ENCODE measurements at regions not wholly inside any gene's neighbourhood (a gene's known extent, or its start where the extent isn't known, plus 50 kb on each side); places are given as distances from the start of the nearest gene placed in this dataset.

DNA sequence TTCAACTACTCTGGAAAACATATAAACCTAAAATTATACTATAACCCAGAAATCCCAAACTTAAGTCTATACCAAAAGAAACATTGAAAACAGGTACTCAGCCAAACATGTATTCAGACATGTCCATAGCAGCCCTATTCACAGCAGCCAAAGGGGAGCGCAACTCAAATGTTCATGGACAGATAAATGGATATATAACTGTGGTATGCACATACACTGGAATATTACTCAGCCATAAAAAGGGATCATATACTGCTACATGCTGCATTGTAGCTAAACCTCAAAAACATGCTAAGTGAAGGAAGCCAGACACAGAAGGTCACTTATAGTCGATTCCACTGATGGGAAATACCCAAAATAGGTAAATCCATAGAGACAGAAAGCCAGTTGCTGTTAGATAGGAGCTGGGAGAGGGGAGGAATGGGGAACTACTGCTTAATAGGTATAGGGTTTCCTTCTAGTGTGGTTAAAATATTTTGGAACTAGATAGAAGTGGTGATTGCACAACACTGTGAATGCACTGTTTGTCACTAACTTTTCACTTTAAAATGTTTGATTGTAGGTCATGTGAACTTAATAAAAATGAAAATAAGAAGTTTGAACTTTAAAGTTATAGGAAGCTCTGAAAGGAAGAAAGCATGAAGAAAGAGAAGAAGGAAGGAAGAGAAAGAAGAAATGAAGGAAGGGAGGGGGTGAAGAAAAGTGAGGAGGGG, 812.3 kb downstream of the CDH11 start:
- no peak overlapping the region for H3K27ac ChIP-seq
- H3K79me2 ChIP-seq, result no peaks in the 10 kb centered on the region
- H4K20me1 ChIP-seq (ENCODE audit: insufficient read depth, poor library complexity, severe bottlenecking), result no peaks in the 10 kb centered on the region
- no peak for DNase-seq (ENCODE audit: low spot score)
- H3K36me3 ChIP-seq (replicated peaks; ENCODE audit: insufficient read depth, low read depth), result no peaks in the 10 kb centered on the region
- no peaks in the 10 kb centered on the region for H3K9me2 ChIP-seq (replicated peaks; ENCODE audit: insufficient read depth)
- 71% methylated on average over 2 of the region's 2 CpGs for WGBS (ENCODE audit: low lambda C conversion rate, missing lambda C conversion rate)
- H3K9me3 ChIP-seq (ENCODE audit: low read depth), result peaks cover 2% of the 10 kb centered on the region
- H3K27me3 ChIP-seq, result no peaks in the 10 kb centered on the region
- H3K4me3 ChIP-seq, result no peak overlapping the region
- H2AFZ ChIP-seq, result no peak overlapping the region
- H3K4me1 ChIP-seq (ENCODE audit: insufficient read depth), result no peaks in the 10 kb centered on the region
- no peak overlapping the region for H3K4me2 ChIP-seq
- TF ChIP-seq, protein P1, sequence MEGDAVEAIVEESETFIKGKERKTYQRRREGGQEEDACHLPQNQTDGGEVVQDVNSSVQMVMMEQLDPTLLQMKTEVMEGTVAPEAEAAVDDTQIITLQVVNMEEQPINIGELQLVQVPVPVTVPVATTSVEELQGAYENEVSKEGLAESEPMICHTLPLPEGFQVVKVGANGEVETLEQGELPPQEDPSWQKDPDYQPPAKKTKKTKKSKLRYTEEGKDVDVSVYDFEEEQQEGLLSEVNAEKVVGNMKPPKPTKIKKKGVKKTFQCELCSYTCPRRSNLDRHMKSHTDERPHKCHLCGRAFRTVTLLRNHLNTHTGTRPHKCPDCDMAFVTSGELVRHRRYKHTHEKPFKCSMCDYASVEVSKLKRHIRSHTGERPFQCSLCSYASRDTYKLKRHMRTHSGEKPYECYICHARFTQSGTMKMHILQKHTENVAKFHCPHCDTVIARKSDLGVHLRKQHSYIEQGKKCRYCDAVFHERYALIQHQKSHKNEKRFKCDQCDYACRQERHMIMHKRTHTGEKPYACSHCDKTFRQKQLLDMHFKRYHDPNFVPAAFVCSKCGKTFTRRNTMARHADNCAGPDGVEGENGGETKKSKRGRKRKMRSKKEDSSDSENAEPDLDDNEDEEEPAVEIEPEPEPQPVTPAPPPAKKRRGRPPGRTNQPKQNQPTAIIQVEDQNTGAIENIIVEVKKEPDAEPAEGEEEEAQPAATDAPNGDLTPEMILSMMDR (IDR thresholded peaks at IDR 0.05; ENCODE audit: poor library complexity), result no peak

DNA sequence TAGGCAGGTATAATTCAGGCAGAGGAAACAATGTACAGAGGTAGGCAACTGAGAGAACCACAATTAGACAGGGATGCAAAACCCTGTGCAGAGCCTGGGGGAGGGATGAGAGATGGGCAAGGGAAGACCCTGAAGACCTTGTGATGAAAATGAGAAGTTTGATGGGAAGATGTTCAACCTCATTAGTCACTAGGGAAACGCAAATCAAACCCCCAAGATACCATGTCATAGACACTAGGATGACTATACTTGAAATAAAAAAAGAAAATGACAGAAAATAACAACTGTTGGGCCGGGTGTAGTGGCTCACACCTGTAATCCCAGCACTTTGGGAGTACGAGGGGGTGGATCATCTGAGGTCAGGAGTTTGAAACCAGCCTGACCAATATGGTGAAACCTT, 813.1 kb downstream of the CDH11 start:
- WGBS (ENCODE audit: low lambda C conversion rate, missing lambda C conversion rate), result 94% methylated on average over 3 of the region's 3 CpGs

DNA sequence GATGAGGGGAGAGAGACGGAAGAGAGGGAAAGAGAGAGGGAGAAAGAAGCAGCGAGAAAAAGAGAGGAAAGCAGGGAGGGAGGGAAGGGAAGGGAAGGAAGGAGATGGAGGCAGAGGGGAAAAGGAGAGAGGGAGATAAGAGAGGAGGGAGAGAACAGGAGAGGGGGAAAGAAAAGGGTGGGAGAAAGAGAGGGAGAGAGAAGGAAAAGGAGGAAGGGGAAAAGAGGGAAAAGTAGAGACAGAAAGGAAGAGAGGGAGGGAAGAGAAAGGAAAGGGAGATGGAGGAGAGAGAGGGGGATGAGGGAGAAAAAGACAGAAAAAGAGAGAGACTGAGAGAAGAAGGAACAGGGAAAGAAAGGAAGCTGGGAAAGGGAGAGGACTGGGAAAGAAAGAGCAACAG, 814.4 kb downstream of the CDH11 start:
- no peaks in the 10 kb centered on the region for H3K4me1 ChIP-seq (ENCODE audit: insufficient read depth)
- H2AFZ ChIP-seq, result no peak overlapping the region
- peaks cover 2% of the 10 kb centered on the region for H3K9me3 ChIP-seq (ENCODE audit: low read depth)
- no peaks in the 10 kb centered on the region for H3K79me2 ChIP-seq
- H3K27ac ChIP-seq, result no peak overlapping the region
- no peak overlapping the region for H3K4me3 ChIP-seq
- no peak for DNase-seq (ENCODE audit: low spot score)
- H3K4me2 ChIP-seq, result no peak overlapping the region
- H3K36me3 ChIP-seq (replicated peaks; ENCODE audit: insufficient read depth, low read depth), result no peaks in the 10 kb centered on the region
- WGBS (ENCODE audit: low lambda C conversion rate, missing lambda C conversion rate), result 71% methylated on average over 1 of the region's 2 CpGs
- no peaks in the 10 kb centered on the region for H3K9me2 ChIP-seq (replicated peaks; ENCODE audit: insufficient read depth)
- no peak for TF ChIP-seq EZH2phosphoT487 (IDR thresholded peaks at IDR 0.05; ENCODE audit: low read depth, severe bottlenecking, unreplicated experiment)
- TF ChIP-seq EZH2 (IDR thresholded peaks at IDR 0.05; ENCODE audit: borderline replicate concordance), result no peak
- TF ChIP-seq, protein P1 (IDR thresholded peaks at IDR 0.05; ENCODE audit: poor library complexity), result no peak
- no peaks in the 10 kb centered on the region for H3K27me3 ChIP-seq
- H4K20me1 ChIP-seq (ENCODE audit: insufficient read depth, poor library complexity, severe bottlenecking), result no peaks in the 10 kb centered on the region

More for the DNA sequence above, 813.1 kb downstream of the CDH11 start:
- H3K4me3 ChIP-seq, result no peak overlapping the region
- H2AFZ ChIP-seq, result no peak overlapping the region
- DNase-seq (ENCODE audit: low spot score), result no peak
- H3K9me2 ChIP-seq (replicated peaks; ENCODE audit: insufficient read depth), result no peaks in the 10 kb centered on the region
- no peaks in the 10 kb centered on the region for H3K79me2 ChIP-seq
- H3K27me3 ChIP-seq, result no peaks in the 10 kb centered on the region
- peaks cover 2% of the 10 kb centered on the region for H3K9me3 ChIP-seq (ENCODE audit: low read depth)
- H3K4me1 ChIP-seq (ENCODE audit: insufficient read depth), result no peaks in the 10 kb centered on the region
- no peak overlapping the region for H3K27ac ChIP-seq
- no peaks in the 10 kb centered on the region for H4K20me1 ChIP-seq (ENCODE audit: insufficient read depth, poor library complexity, severe bottlenecking)
- no peaks in the 10 kb centered on the region for H3K36me3 ChIP-seq (replicated peaks; ENCODE audit: insufficient read depth, low read depth)
- H3K4me2 ChIP-seq, result no peak overlapping the region
- TF ChIP-seq, protein P1 (IDR thresholded peaks at IDR 0.05; ENCODE audit: poor library complexity), result no peak

DNA sequence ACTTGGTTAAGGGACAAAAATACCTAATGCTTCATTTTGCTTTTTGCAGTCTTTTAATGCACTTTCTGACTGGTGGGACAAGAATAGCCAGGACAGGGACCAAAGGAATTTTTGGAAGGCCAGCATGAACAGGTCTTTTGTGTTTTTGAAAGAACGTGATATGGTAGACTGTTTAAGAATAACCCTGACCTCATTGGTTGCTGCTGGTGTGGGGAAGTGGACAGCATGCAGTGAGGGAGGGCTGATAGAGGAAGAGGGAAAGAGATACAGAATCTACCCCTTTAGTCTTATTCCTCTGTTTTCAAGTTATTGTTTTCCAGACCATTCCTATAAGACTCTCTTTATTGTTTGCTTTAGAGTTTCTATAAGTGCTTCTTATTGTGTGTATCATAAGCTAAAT, 816.2 kb downstream of the CDH11 start:
- Histone ChIP-seq H3K4me1 (ENCODE audit: insufficient read depth) (no peaks in the 10 kb centered on the region), H3K27ac (no peak overlapping the region), H2AFZ (no peak overlapping the region), H3K27me3 (no peaks in the 10 kb centered on the region), H3K79me2 (no peaks in the 10 kb centered on the region), H3K4me3 (no peak overlapping the region), H3K9me3 (ENCODE audit: low read depth) (peaks cover 2% of the 10 kb centered on the region), H3K36me3 (replicated peaks; ENCODE audit: insufficient read depth, low read depth) (no peaks in the 10 kb centered on the region), H4K20me1 (ENCODE audit: insufficient read depth, poor library complexity, severe bottlenecking) (no peaks in the 10 kb centered on the region), H3K4me2 (no peak overlapping the region), H3K9me2 (replicated peaks; ENCODE audit: insufficient read depth) (no peaks in the 10 kb centered on the region)
- DNase-seq (ENCODE audit: low spot score), result no peak
- 77% methylated on average over 1 of the region's 1 CpG for WGBS (ENCODE audit: low lambda C conversion rate, missing lambda C conversion rate)
- no peak for TF ChIP-seq EZH2 (IDR thresholded peaks at IDR 0.05; ENCODE audit: borderline replicate concordance)
- TF ChIP-seq EZH2phosphoT487 (IDR thresholded peaks at IDR 0.05; ENCODE audit: low read depth, severe bottlenecking, unreplicated experiment), result no peak
- TF ChIP-seq, protein P1 (IDR thresholded peaks at IDR 0.05; ENCODE audit: poor library complexity), result no peak
